Common myeloid progenitor, CD34-positive (primary cell): ENCODE measurements at regions not wholly inside any gene's neighbourhood (a gene's known extent, or its start where the extent isn't known, plus 50 kb on each side); places are given as distances from the start of the nearest gene placed in this dataset.
"Not testable (repeated sequence)": the region's sequence is repeated elsewhere in the genome, so short reads cannot be mapped to it uniquely, and the experiment has no call there.

Experiments used
- CTCF ChIA-PET: fragments of 350-600 bp; sonication (Branson Sonifier 250); formaldehyde crosslinking; loops from one replicate; lab custom pipeline; 2021; ENCODE audit warnings: antibody characterized with exemption; lab: Charles Lee
- POLR2A ChIA-PET: fragments of 350-600 bp; sonication (Branson Sonifier 250); formaldehyde crosslinking; loops from one replicate; lab custom pipeline; 2021; ENCODE audit warnings: antibody characterized with exemption; lab: Charles Lee
- DNase-seq, 3 donors: peaks; one replicate each; pipeline versions ENCODE4 v3.0.0 to v3.0.0-alpha.2; 2013
- H3K27ac ChIP-seq, 2 experiments: 1 replicate in 1 of 2; 2 replicates in 1 of 2; pipeline ENCODE4 v1.7.0; 2013; ENCODE audit warnings: inconsistent platforms in 2 of 2, low read length in 2 of 2, mild to moderate bottlenecking in 2 of 2, low read depth in 1 of 2, moderate library complexity in 1 of 2; ENCODE audit not compliant: severe bottlenecking in 2 of 2, insufficient read depth in 1 of 2, poor library complexity in 1 of 2
- H3K27me3 ChIP-seq, 5 experiments: replicated peaks in 2 of 5; 1 replicate in 3 of 5; 2 replicates in 2 of 5; pipeline versions ENCODE4 v1.6.1 to v1.7.0; 2013; ENCODE audit warnings: low read length in 4 of 5, mild to moderate bottlenecking in 2 of 5, moderate library complexity in 2 of 5, inconsistent platforms in 1 of 5; ENCODE audit not compliant: insufficient read depth in 5 of 5, control insufficient read depth in 4 of 5
- H3K36me3 ChIP-seq, 4 experiments: 1 replicate in 2 of 4; 2 replicates in 2 of 4; pipeline versions ENCODE4 v1.6.1 to v1.7.0; 2013; ENCODE audit warnings: low read length in 3 of 4, control low read depth in 1 of 4, mild to moderate bottlenecking in 1 of 4; ENCODE audit not compliant: control insufficient read depth in 4 of 4, insufficient read depth in 4 of 4
- H3K4me1 ChIP-seq, 4 experiments: 1 replicate in 3 of 4; 2 replicates in 1 of 4; pipeline versions ENCODE4 v1.6.1 to v1.7.1; 2013; ENCODE audit warnings: low read length in 3 of 4, mild to moderate bottlenecking in 3 of 4, control low read depth in 1 of 4, inconsistent platforms in 1 of 4, moderate library complexity in 1 of 4; ENCODE audit not compliant: control insufficient read depth in 4 of 4, insufficient read depth in 4 of 4; ENCODE audit errors: control extremely low read depth in 1 of 4
- H3K4me3 ChIP-seq, 7 experiments: 1 replicate in 4 of 7; 2 replicates in 3 of 7; pipeline versions ENCODE4 v1.5.1 to v1.7.0; 2013; ENCODE audit warnings: mild to moderate bottlenecking in 7 of 7, low read length in 6 of 7, moderate library complexity in 6 of 7, inconsistent platforms in 2 of 7, low read depth in 2 of 7, control low read depth in 1 of 7; ENCODE audit not compliant: insufficient read depth in 4 of 7, control insufficient read depth in 1 of 7; ENCODE audit errors: extremely low read depth in 1 of 7
- H3K9me3 ChIP-seq, 5 experiments: 1 replicate in 4 of 5; 2 replicates in 1 of 5; pipeline versions ENCODE4 v1.6.1 to v1.7.1; 2013; ENCODE audit warnings: low read length in 4 of 5, mild to moderate bottlenecking in 2 of 5, inconsistent platforms in 1 of 5, low read depth in 1 of 5, moderate library complexity in 1 of 5; ENCODE audit not compliant: control insufficient read depth in 4 of 5, insufficient read depth in 2 of 5; ENCODE audit errors: control extremely low read depth in 1 of 5
- WGBS: methylation state at CpG from one replicate; pipeline ENCODE4 v1.1.5; 2013; ENCODE audit not compliant: insufficient coverage; 5-methylcytosine and 5-hydroxymethylcytosine counted together

GRCh38 chr18:22525313-22525712, 107.6 kb upstream of the CTAGE1 start:
- CTCF ChIA-PET: no interaction called here

GRCh38 chr18:22525883-22526282, 108.2 kb upstream of the CTAGE1 start:
- Histone ChIP-seq H3K36me3 (no peaks in the 10 kb centered on the region), H3K27ac (no peak overlapping the region), H3K4me3 (no peak overlapping the region), H3K4me1 (peaks cover 0 to 8% (median 0%) of the 10 kb centered on the region in 4 experiments), H3K9me3 (no peaks in the 10 kb centered on the region), H3K27me3 (peaks cover 0 to 2% (median 0%) of the 10 kb centered on the region in 5 experiments)
- no peak for DNase-seq
- ChIA-PET CTCF (no interaction called here), POLR2A (no interaction called here)
- 100% methylated on average over 3 of the region's 3 CpGs for WGBS

More at GRCh38 chr18:22525313-22525712, 107.6 kb upstream of the CTAGE1 start:
- no peaks in the 10 kb centered on the region for H3K9me3 ChIP-seq
- POLR2A ChIA-PET: no interaction called here
- peaks cover 0 to 8% (median 0%) of the 10 kb centered on the region in 4 experiments for H3K4me1 ChIP-seq
- H3K4me3 ChIP-seq: no peak overlapping the region
- H3K27me3 ChIP-seq: peaks cover 0 to 2% (median 0%) of the 10 kb centered on the region in 5 experiments
- H3K36me3 ChIP-seq: no peaks in the 10 kb centered on the region
- H3K27ac ChIP-seq: no peak overlapping the region
- no peak for DNase-seq
- 94% methylated on average over 2 of the region's 3 CpGs for WGBS

GRCh38 chr18:22528291-22528690, 110.6 kb upstream of the CTAGE1 start:
- no peak for DNase-seq
- ChIA-PET CTCF (no interaction called here), POLR2A (no interaction called here)
- H3K36me3 ChIP-seq: no peaks in the 10 kb centered on the region
- peaks cover 0 to 2% (median 0%) of the 10 kb centered on the region in 5 experiments for H3K27me3 ChIP-seq
- no peak overlapping the region for H3K27ac ChIP-seq
- H3K4me3 ChIP-seq: no peak overlapping the region
- H3K9me3 ChIP-seq: no peaks in the 10 kb centered on the region
- peaks cover 0 to 7% (median 0%) of the 10 kb centered on the region in 4 experiments for H3K4me1 ChIP-seq
- 100% methylated on average over 2 of the region's 3 CpGs for WGBS

GRCh38 chr18:22534706-22535105, 117.0 kb upstream of the CTAGE1 start:
- DNase-seq, CTCF ChIA-PET, POLR2A ChIA-PET, H3K9me3 ChIP-seq, H3K36me3 ChIP-seq, H3K4me1 ChIP-seq, H3K27ac ChIP-seq, H3K27me3 ChIP-seq, H3K4me3 ChIP-seq: not testable (repeated sequence)
- no CpG with 5 or more reads among the region's 4 CpGs for WGBS

- no peak overlapping the region for H3K4me3 ChIP-seq
- ChIA-PET CTCF (no interaction called here), POLR2A (no interaction called here)
- H3K36me3 ChIP-seq: no peaks in the 10 kb centered on the region
- no peaks in the 10 kb centered on the region for H3K27me3 ChIP-seq
- no peak for DNase-seq
- H3K27ac ChIP-seq: no peak overlapping the region
- H3K4me1 ChIP-seq: no peaks in the 10 kb centered on the region
- no peaks in the 10 kb centered on the region for H3K9me3 ChIP-seq
- WGBS: 98% methylated on average over 6 of the region's 7 CpGs
These were observed 118.8 kb upstream of the CTAGE1 start for GRCh38 chr18:22536558-22536957.

- Histone ChIP-seq H3K36me3 (no peaks in the 10 kb centered on the region), H3K27ac (no peak overlapping the region), H3K4me1 (no peaks in the 10 kb centered on the region), H3K9me3 (no peaks in the 10 kb centered on the region), H3K4me3 (no peak overlapping the region), H3K27me3 (no peaks in the 10 kb centered on the region)
- ChIA-PET CTCF (no interaction called here), POLR2A (no interaction called here)
- no peak for DNase-seq
- 99% methylated on average over 5 of the region's 5 CpGs for WGBS
These were observed 120.7 kb upstream of the CTAGE1 start for GRCh38 chr18:22538426-22538825.

GRCh38 chr18:22539051-22539765, 121.5 kb upstream of the CTAGE1 start:
- CTCF ChIA-PET: no interaction called here
- Histone ChIP-seq H3K36me3 (no peaks in the 10 kb centered on the region), H3K4me1 (no peaks in the 10 kb centered on the region), H3K27me3 (no peaks in the 10 kb centered on the region), H3K4me3 (no peak overlapping the region), H3K9me3 (no peaks in the 10 kb centered on the region), H3K27ac (no peak overlapping the region)
- DNase-seq: no peak
- WGBS: 100% methylated on average over 3 of the region's 6 CpGs
- POLR2A ChIA-PET: no interaction called here
